Nephron (organoid): ENCODE measurements at regions not wholly inside any gene's neighbourhood (a gene's known extent, or its start where the extent isn't known, plus 50 kb on each side); places are given as distances from the start of the nearest gene placed in this dataset.

Experiments
- H3K27ac Mint-ChIP-seq, 3 experiments: 2 replicates each; pipeline ENCODE4 v1.8.0; 2020; ENCODE audit warnings: mixed read lengths in 3 of 3, mild to moderate bottlenecking in 2 of 3, moderate library complexity in 1 of 3
- H3K27me3 Mint-ChIP-seq: 2 replicates; pipeline ENCODE4 v1.8.0; 2021; ENCODE audit warnings: low read depth, mild to moderate bottlenecking, moderate library complexity, mixed read lengths
- H3K36me3 Mint-ChIP-seq: 2 replicates; pipeline ENCODE4 v1.8.0; 2020; ENCODE audit warnings: low read depth, mixed read lengths
- H3K4me1 Mint-ChIP-seq: 2 replicates; pipeline ENCODE4 v1.8.0; 2020; ENCODE audit warnings: mixed read lengths
- H3K4me3 Mint-ChIP-seq, 3 experiments: 2 replicates each; pipeline ENCODE4 v1.8.0; 2020; ENCODE audit warnings: mild to moderate bottlenecking in 3 of 3, mixed read lengths in 3 of 3, moderate library complexity in 2 of 3
- H3K9me3 Mint-ChIP-seq: 2 replicates; pipeline ENCODE4 v1.8.0; 2020; ENCODE audit warnings: mixed read lengths
- CTCF ChIP-seq, 3 experiments: fragments of 200-600 bp; sonication (generic); IDR thresholded peaks; one replicate each; pipeline ENCODE4 v1.5.0; 2021; ENCODE audit warnings: antibody characterized with exemption in 3 of 3; ENCODE audit not compliant: unreplicated experiment in 3 of 3

- Mint-ChIP-seq H3K9me3 (no peaks in the 10 kb centered on the region), H3K27me3 (peaks cover 14% of the 10 kb centered on the region), H3K27ac (no peak overlapping the region), H3K4me1 (peaks cover 9% of the 10 kb centered on the region), H3K36me3 (no peaks in the 10 kb centered on the region), H3K4me3 (no peak overlapping the region)
- no peak for TF ChIP-seq CTCF (IDR thresholded peaks at IDR 0.05; ENCODE audit: unreplicated experiment in 3 of 3)
Observed at GRCh38 chr19:28497887-28498286, 715.1 kb downstream of the UQCRFS1 start.

GRCh38 chr19:28497137-28497536, 715.8 kb downstream of the UQCRFS1 start:
- no peak for TF ChIP-seq CTCF (IDR thresholded peaks at IDR 0.05; ENCODE audit: unreplicated experiment in 3 of 3)
- Mint-ChIP-seq H3K4me3 (no peak overlapping the region), H3K27ac (no peak overlapping the region), H3K4me1 (peaks cover 14% of the 10 kb centered on the region), H3K9me3 (no peaks in the 10 kb centered on the region), H3K27me3 (peaks cover 14% of the 10 kb centered on the region), H3K36me3 (no peaks in the 10 kb centered on the region)

GRCh38 chr19:28495046-28495445, 717.9 kb downstream of the UQCRFS1 start:
- Mint-ChIP-seq H3K36me3 (no peaks in the 10 kb centered on the region), H3K4me1 (peaks cover 17% of the 10 kb centered on the region), H3K27me3 (peaks cover 12% of the 10 kb centered on the region), H3K4me3 (no peak overlapping the region), H3K9me3 (no peaks in the 10 kb centered on the region), H3K27ac (no peak overlapping the region)
- no peak for TF ChIP-seq CTCF (IDR thresholded peaks at IDR 0.05; ENCODE audit: unreplicated experiment in 3 of 3)

GRCh38 chr19:28494461-28494860, 718.5 kb downstream of the UQCRFS1 start:
- TF ChIP-seq CTCF (IDR thresholded peaks at IDR 0.05; ENCODE audit: unreplicated experiment in 3 of 3): no peak

GRCh38 chr19:28493884-28494283, 719.1 kb downstream of the UQCRFS1 start:
- Mint-ChIP-seq H3K36me3 (no peaks in the 10 kb centered on the region), H3K27me3 (peaks cover 13% of the 10 kb centered on the region), H3K27ac (no peak overlapping the region), H3K9me3 (no peaks in the 10 kb centered on the region), H3K4me3 (no peak overlapping the region), H3K4me1 (peaks cover 22% of the 10 kb centered on the region)
- no peak for TF ChIP-seq CTCF (IDR thresholded peaks at IDR 0.05; ENCODE audit: unreplicated experiment in 3 of 3)

More at GRCh38 chr19:28494461-28494860, 718.5 kb downstream of the UQCRFS1 start:
- H3K9me3 Mint-ChIP-seq: no peaks in the 10 kb centered on the region
- H3K27ac Mint-ChIP-seq: no peak overlapping the region
- H3K4me3 Mint-ChIP-seq: no peak overlapping the region
- H3K27me3 Mint-ChIP-seq: peaks cover 13% of the 10 kb centered on the region
- H3K36me3 Mint-ChIP-seq: no peaks in the 10 kb centered on the region
- peaks cover 22% of the 10 kb centered on the region for H3K4me1 Mint-ChIP-seq

GRCh38 chr19:28492621-28493020, 720.3 kb downstream of the UQCRFS1 start:
- Mint-ChIP-seq H3K4me3 (no peak overlapping the region), H3K27me3 (peaks cover 13% of the 10 kb centered on the region), H3K4me1 (peaks cover 22% of the 10 kb centered on the region), H3K27ac (no peak overlapping the region), H3K36me3 (no peaks in the 10 kb centered on the region), H3K9me3 (no peaks in the 10 kb centered on the region)
- TF ChIP-seq CTCF (IDR thresholded peaks at IDR 0.05; ENCODE audit: unreplicated experiment in 3 of 3): no peak
